ENCODE measurements at regions not wholly inside any gene's neighbourhood (a gene's known extent, or its start where the extent isn't known, plus 50 kb on each side); places are given as distances from the start of the nearest gene placed in this dataset.

DNA sequence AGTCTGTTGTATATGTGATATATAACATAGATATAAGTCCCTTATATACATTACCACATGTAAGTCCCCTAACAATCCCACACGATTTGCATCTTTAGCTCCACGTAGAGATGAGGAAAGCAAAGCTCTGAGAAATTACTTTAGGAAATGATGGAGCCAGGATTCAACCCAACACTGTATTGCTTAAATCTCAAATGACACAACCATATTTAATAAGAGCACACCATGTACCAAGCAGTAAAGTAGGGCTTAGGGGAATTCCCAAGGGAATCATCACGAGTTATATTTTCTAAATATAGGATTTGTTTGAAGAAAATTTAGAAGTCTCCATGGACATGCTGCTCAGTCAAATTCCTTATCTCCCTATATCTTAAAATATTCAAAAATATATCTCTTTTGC, 61.3 kb upstream of the POMP start:
- no peak for TF ChIP-seq EP300 (IDR thresholded peaks at IDR 0.05; ENCODE audit: borderline replicate concordance in 1 of 2, low read depth in 2 of 2, low read length in 2 of 2)
- TF ChIP-seq POLR2AphosphoS5 (IDR thresholded peaks at IDR 0.05; ENCODE audit: low read depth, low read length): no peak
- TF ChIP-seq SIN3A (conservative IDR thresholded peaks at IDR 0.05 in 1 of 2, IDR thresholded peaks at IDR 0.05 in 1 of 2; ENCODE audit: low read depth in 1 of 2, low read length in 2 of 2): no peak
- no peak for TF ChIP-seq SIRT6 (IDR thresholded peaks at IDR 0.05; ENCODE audit: low read length)
